T-cell (primary cell): ENCODE measurements at regions not wholly inside any gene's neighbourhood (a gene's known extent, or its start where the extent isn't known, plus 50 kb on each side); places are given as distances from the start of the nearest gene placed in this dataset.

Source experiments
- ATAC-seq, 4 experiments: fragments of 200-7000 bp in 3 of 4; fragments of 150-1000 bp in 1 of 4; cut with Tn5 transposase; replicated peaks in 1 of 4; 1 replicate in 3 of 4; 2 replicates in 1 of 4; pipeline ENCODE4 v1.10.0; 2021; ENCODE audit warnings: moderate library complexity in 3 of 4, mild to moderate bottlenecking in 2 of 4, moderate number of reproducible peaks in 1 of 4
- CTCF ChIA-PET, 2 donors: fragments of 300-600 bp; sonication (Branson Sonifier 250); formaldehyde crosslinking; loops; one replicate each; lab custom pipeline; 2022; ENCODE audit warnings: antibody characterized with exemption in 2 of 2; lab: Charles Lee
- POLR2A ChIA-PET, 2 donors: fragments of 300-600 bp; sonication (Branson Sonifier 250); formaldehyde crosslinking; loops; one replicate each; lab custom pipeline; 2022; ENCODE audit warnings: antibody characterized with exemption in 2 of 2; lab: Charles Lee
- DNase-seq, 35 experiments: peaks; one replicate each; pipeline versions ENCODE4 v3.0.0 to v3.0.0-alpha.2; 2013 to 2023
- H3K27ac ChIP-seq: one replicate; pipeline ENCODE4 v1.5.1; 2013; ENCODE audit warnings: low read length
- H3K27me3 ChIP-seq, 2 experiments: replicated peaks in 1 of 2; 1 replicate in 1 of 2; 2 replicates in 1 of 2; pipeline versions ENCODE4 v1.6.1 to v1.7.0; 2013; ENCODE audit warnings: low read length in 1 of 2, mixed read lengths in 1 of 2; ENCODE audit not compliant: control insufficient read depth in 2 of 2, insufficient read depth in 2 of 2; ENCODE audit errors: extremely low read depth in 1 of 2
- H3K36me3 ChIP-seq, 2 donors: 1 replicate in 1 of 2; 2 replicates in 1 of 2; pipeline versions ENCODE4 v1.6.1 to v1.7.0; 2013; ENCODE audit warnings: low read length in 1 of 2; ENCODE audit not compliant: control insufficient read depth in 2 of 2, insufficient read depth in 1 of 2; ENCODE audit errors: extremely low read depth in 1 of 2
- H3K4me1 ChIP-seq, 2 experiments: 1 replicate in 1 of 2; 2 replicates in 1 of 2; pipeline versions ENCODE4 v1.6.1 to v1.7.0; 2013; ENCODE audit warnings: low read length in 2 of 2, mixed read lengths in 1 of 2; ENCODE audit not compliant: insufficient read depth in 2 of 2, control insufficient read depth in 1 of 2; ENCODE audit errors: extremely low read depth in 1 of 2
- H3K4me3 ChIP-seq, 2 donors: 1 replicate in 1 of 2; 2 replicates in 1 of 2; pipeline versions ENCODE4 v1.5.1 to v1.7.0; 2013; ENCODE audit warnings: mild to moderate bottlenecking in 2 of 2, low read length in 1 of 2, moderate library complexity in 1 of 2; ENCODE audit not compliant: control insufficient read depth in 1 of 2; ENCODE audit errors: extremely low read depth in 1 of 2
- H3K9me3 ChIP-seq: 2 replicates; pipeline ENCODE4 v1.7.0; 2013
- H3K27ac Mint-ChIP-seq, 2 donors: one replicate each; pipeline ENCODE4 v1.8.0; 2020 to 2021; ENCODE audit warnings: mild to moderate bottlenecking in 2 of 2, mixed read lengths in 2 of 2
- H3K27me3 Mint-ChIP-seq, 2 donors: one replicate each; pipeline ENCODE4 v1.8.0; 2021 to 2022; ENCODE audit warnings: mixed read lengths in 2 of 2
- H3K36me3 Mint-ChIP-seq: one replicate; pipeline ENCODE4 v1.8.0; 2021; ENCODE audit warnings: mixed read lengths
- H3K4me1 Mint-ChIP-seq, 3 donors: one replicate each; pipeline ENCODE4 v1.8.0; 2020 to 2022; ENCODE audit warnings: mixed read lengths in 3 of 3, mild to moderate bottlenecking in 1 of 3
- H3K4me3 Mint-ChIP-seq, 3 donors: one replicate each; pipeline ENCODE4 v1.8.0; 2020 to 2022; ENCODE audit warnings: mild to moderate bottlenecking in 3 of 3, mixed read lengths in 3 of 3, moderate library complexity in 3 of 3
- H3K9me3 Mint-ChIP-seq, 3 donors: one replicate each; pipeline ENCODE4 v1.8.0; 2020 to 2022; ENCODE audit warnings: mixed read lengths in 3 of 3
- WGBS: methylation state at CpG from one replicate; pipeline ENCODE4 v1.1.5; 2013; ENCODE audit warnings: missing lambda C conversion rate; ENCODE audit not compliant: insufficient coverage; 5-methylcytosine and 5-hydroxymethylcytosine counted together

GRCh38 chr7:114854369-114854768, 67.5 kb upstream of the MDFIC start:
- H3K27ac ChIP-seq = no peak overlapping the region
- Mint-ChIP-seq H3K4me3 (no peak overlapping the region), H3K4me1 (no peaks in the 10 kb centered on the region), H3K36me3 (no peaks in the 10 kb centered on the region), H3K27ac (no peak overlapping the region), H3K9me3 (no peaks in the 10 kb centered on the region), H3K27me3 (no peaks in the 10 kb centered on the region)
- H3K4me3 ChIP-seq = no peak overlapping the region
- CTCF ChIA-PET = no interaction called here
- H3K9me3 ChIP-seq = no peaks in the 10 kb centered on the region
- no peaks in the 10 kb centered on the region for H3K36me3 ChIP-seq
- H3K4me1 ChIP-seq = no peaks in the 10 kb centered on the region
- DNase-seq (no peak), ATAC-seq (no peak)
- WGBS = 80% methylated on average over 1 of the region's 2 CpGs
- POLR2A ChIA-PET = interaction anchor here in 1 of 2 donors (0.7 kb wide), 1 partner anchor 14 kb away, joined by 3 read pairs; no protein-coding TSS in a partner anchor
- no peaks in the 10 kb centered on the region for H3K27me3 ChIP-seq

- DNase-seq = no peak
- no peak overlapping the region for H3K4me3 ChIP-seq
- no peaks in the 10 kb centered on the region for H3K36me3 ChIP-seq
- H3K27me3 Mint-ChIP-seq = no peaks in the 10 kb centered on the region
- no peak for ATAC-seq
- no peaks in the 10 kb centered on the region for H3K4me1 Mint-ChIP-seq
- no peak overlapping the region for H3K4me3 Mint-ChIP-seq
- H3K27ac ChIP-seq = no peak overlapping the region
- H3K9me3 Mint-ChIP-seq = no peaks in the 10 kb centered on the region
- no peaks in the 10 kb centered on the region for H3K36me3 Mint-ChIP-seq
- H3K9me3 ChIP-seq = no peaks in the 10 kb centered on the region
- no peaks in the 10 kb centered on the region for H3K27me3 ChIP-seq
- ChIA-PET CTCF (interaction anchor here in 1 of 2 donors (0.9 kb wide), 1 partner anchor 9 kb away, joined by 4 read pairs; no protein-coding TSS in a partner anchor), POLR2A (interaction anchor here in 1 of 2 donors (0.6 kb wide), 1 partner anchor 15 kb away, joined by 6 read pairs; no protein-coding TSS in a partner anchor)
- WGBS = 88% methylated on average over 1 of the region's 3 CpGs
- no peaks in the 10 kb centered on the region for H3K4me1 ChIP-seq
- no peak overlapping the region for H3K27ac Mint-ChIP-seq
Observed at GRCh38 chr7:114856625-114857024, 65.3 kb upstream of the MDFIC start.

- ATAC-seq (no peak), DNase-seq (no peak)
- no peaks in the 10 kb centered on the region for H3K4me1 Mint-ChIP-seq
- ChIA-PET POLR2A (no interaction called here), CTCF (interaction anchor here in 1 of 2 donors (1.3 kb wide), 1 partner anchor 10 kb away, joined by 3 read pairs; no protein-coding TSS in a partner anchor)
- no peaks in the 10 kb centered on the region for H3K27me3 Mint-ChIP-seq
- H3K27ac ChIP-seq = no peak overlapping the region
- no peaks in the 10 kb centered on the region for H3K9me3 Mint-ChIP-seq
- no peaks in the 10 kb centered on the region for H3K27me3 ChIP-seq
- no peaks in the 10 kb centered on the region for H3K36me3 Mint-ChIP-seq
- H3K36me3 ChIP-seq = no peaks in the 10 kb centered on the region
- no peak overlapping the region for H3K27ac Mint-ChIP-seq
- H3K4me3 ChIP-seq = no peak overlapping the region
- no CpG with 5 or more reads among the region's 1 CpG for WGBS
- H3K4me3 Mint-ChIP-seq = no peak overlapping the region
- H3K4me1 ChIP-seq = no peaks in the 10 kb centered on the region
- no peaks in the 10 kb centered on the region for H3K9me3 ChIP-seq
Observed at GRCh38 chr7:114857605-114858004, 64.3 kb upstream of the MDFIC start.

- WGBS = no CpG with 5 or more reads among the region's 1 CpG
- Mint-ChIP-seq H3K4me1 (no peaks in the 10 kb centered on the region), H3K9me3 (no peaks in the 10 kb centered on the region), H3K36me3 (no peaks in the 10 kb centered on the region), H3K4me3 (no peak overlapping the region), H3K27ac (no peak overlapping the region), H3K27me3 (no peaks in the 10 kb centered on the region)
- Histone ChIP-seq H3K9me3 (no peaks in the 10 kb centered on the region), H3K4me3 (no peak overlapping the region), H3K27ac (no peak overlapping the region), H3K4me1 (no peaks in the 10 kb centered on the region), H3K36me3 (no peaks in the 10 kb centered on the region), H3K27me3 (no peaks in the 10 kb centered on the region)
- ChIA-PET CTCF (interaction anchor here in 1 of 2 donors (0.8 kb wide), 1 partner anchor 357 kb away, joined by 5 read pairs; no protein-coding TSS in a partner anchor), POLR2A (no interaction called here)
- DNase-seq = no peak
- no peak for ATAC-seq
Observed at GRCh38 chr7:114859477-114859876, 62.4 kb upstream of the MDFIC start.

DNA sequence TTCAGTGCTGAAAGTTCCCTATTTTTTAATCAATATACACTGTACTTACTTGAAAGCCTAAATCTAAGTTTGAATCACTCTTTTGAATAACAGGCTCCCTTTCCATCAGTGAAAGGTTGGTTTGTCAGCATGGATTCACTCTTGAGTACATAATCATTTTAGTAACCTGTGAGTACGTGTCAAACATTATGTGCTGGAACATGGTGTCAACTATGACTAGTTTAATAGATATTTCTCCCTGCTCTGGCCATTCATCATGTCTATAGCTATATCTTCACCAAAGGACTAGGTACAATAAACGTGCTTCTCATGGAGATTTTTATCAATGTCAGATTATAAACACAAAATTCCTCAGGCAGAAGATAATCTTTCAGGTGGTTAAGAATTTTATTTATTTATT, 61.7 kb upstream of the MDFIC start:
- Mint-ChIP-seq H3K9me3 (no peaks in the 10 kb centered on the region), H3K4me3 (no peak overlapping the region), H3K27me3 (no peaks in the 10 kb centered on the region), H3K4me1 (no peaks in the 10 kb centered on the region), H3K36me3 (no peaks in the 10 kb centered on the region), H3K27ac (no peak overlapping the region)
- H3K27ac ChIP-seq = no peak overlapping the region
- H3K9me3 ChIP-seq = no peaks in the 10 kb centered on the region
- no peaks in the 10 kb centered on the region for H3K27me3 ChIP-seq
- ATAC-seq (no peak), DNase-seq (no peak)
- H3K4me1 ChIP-seq = no peaks in the 10 kb centered on the region
- no peak overlapping the region for H3K4me3 ChIP-seq
- ChIA-PET POLR2A (no interaction called here), CTCF (interaction anchor here in 1 of 2 donors (0.7 kb wide), 1 partner anchor 840 kb away, joined by 3 read pairs; no protein-coding TSS in a partner anchor)
- WGBS = no CpG with 5 or more reads among the region's 2 CpGs
- H3K36me3 ChIP-seq = no peaks in the 10 kb centered on the region

- Histone ChIP-seq H3K36me3 (no peaks in the 10 kb centered on the region), H3K27ac (no peak overlapping the region), H3K4me3 (no peak overlapping the region), H3K27me3 (no peaks in the 10 kb centered on the region), H3K4me1 (no peaks in the 10 kb centered on the region), H3K9me3 (no peaks in the 10 kb centered on the region)
- Mint-ChIP-seq H3K4me3 (no peak overlapping the region), H3K9me3 (no peaks in the 10 kb centered on the region), H3K27me3 (no peaks in the 10 kb centered on the region), H3K36me3 (no peaks in the 10 kb centered on the region), H3K4me1 (peaks cover 0 to 4% (median 2%) of the 10 kb centered on the region in 3 donors), H3K27ac (no peak overlapping the region)
- CTCF ChIA-PET = interaction anchor here in 1 of 2 donors (1.0 to 4.1 kb wide), 2 partner anchors 77 to 988 kb away, joined by 3 to 22 read pairs; no protein-coding TSS in a partner anchor
- POLR2A ChIA-PET = interaction anchor here in 1 of 2 donors (0.6 kb wide), 1 partner anchor 10 kb away, joined by 4 read pairs; no protein-coding TSS in a partner anchor
- WGBS = no CpG with 5 or more reads among the region's 2 CpGs
- DNase-seq (no peak), ATAC-seq (no peak)
Observed at GRCh38 chr7:114862406-114862805, 59.5 kb upstream of the MDFIC start.
